GM23338 (cell line): ENCODE measurements at regions not wholly inside any gene's neighbourhood (a gene's known extent, or its start where the extent isn't known, plus 50 kb on each side); places are given as distances from the start of the nearest gene placed in this dataset.

ENCODE experiments used
- ATAC-seq: fragments of 200-7000 bp; cut with Tn5 transposase; 3 replicates; pipeline ENCODE4 v1.9.1; 2020
- DNase-seq: peaks from one replicate; pipeline ENCODE4 v3.0.0-alpha.2; 2015; ENCODE audit warnings: low spot score
- H2AFZ ChIP-seq: fragments of 200-600 bp; sonication (generic); 2 replicates; pipeline ENCODE4 v1.8.0; 2016; ENCODE audit warnings: antibody characterized with exemption, mild to moderate bottlenecking, moderate library complexity
- H3F3A ChIP-seq: fragments of 200-600 bp; sonication (generic); replicated peaks from 2 replicates; pipeline ENCODE4 v1.8.0; 2017; ENCODE audit warnings: antibody characterized with exemption, mixed run types, low read depth
- H3K27ac ChIP-seq: fragments of 200-600 bp; sonication (generic); 2 replicates; pipeline ENCODE4 v1.6.1; 2016; ENCODE audit warnings: low read depth
- H3K27me3 ChIP-seq: fragments of 200-600 bp; sonication (generic); 2 replicates; pipeline ENCODE4 v1.8.0; 2016; ENCODE audit warnings: mild to moderate bottlenecking, mixed run types, moderate library complexity; ENCODE audit not compliant: insufficient read depth
- H3K36me3 ChIP-seq: fragments of 200-600 bp; sonication (generic); 2 replicates; pipeline ENCODE4 v1.8.0; 2016; ENCODE audit warnings: mild to moderate bottlenecking; ENCODE audit not compliant: insufficient read depth
- H3K4me1 ChIP-seq: fragments of 200-600 bp; sonication (generic); 2 replicates; pipeline ENCODE4 v1.8.0; 2016; ENCODE audit warnings: mild to moderate bottlenecking, moderate library complexity; ENCODE audit not compliant: insufficient read depth
- H3K4me2 ChIP-seq: fragments of 200-600 bp; sonication (generic); 2 replicates; pipeline ENCODE4 v1.7.1; 2017; ENCODE audit warnings: mixed run types
- H3K4me3 ChIP-seq: fragments of 200-600 bp; sonication (generic); 2 replicates; pipeline ENCODE4 v1.6.1; 2016; ENCODE audit warnings: mixed run types
- H3K79me2 ChIP-seq: fragments of 200-600 bp; sonication (generic); replicated peaks from 2 replicates; pipeline ENCODE4 v1.8.0; 2017; ENCODE audit warnings: mild to moderate bottlenecking; ENCODE audit not compliant: insufficient read depth
- H3K9me2 ChIP-seq: fragments of 200-600 bp; sonication (generic); 2 replicates; pipeline ENCODE4 v1.8.0; 2017; ENCODE audit not compliant: insufficient read depth
- H4K20me1 ChIP-seq: fragments of 200-600 bp; sonication (generic); replicated peaks from 2 replicates; pipeline ENCODE4 v1.8.0; 2017; ENCODE audit warnings: mild to moderate bottlenecking; ENCODE audit not compliant: insufficient read depth
- H3K27ac Mint-ChIP-seq: 2 replicates; pipeline ENCODE4 v1.8.0; 2020; ENCODE audit warnings: inconsistent platforms, mild to moderate bottlenecking, moderate library complexity, mixed read lengths
- H3K27me3 Mint-ChIP-seq: 3 replicates; pipeline ENCODE4 v1.8.0; 2022; ENCODE audit warnings: low read depth, mild to moderate bottlenecking, moderate library complexity, mixed read lengths, inconsistent platforms; ENCODE audit not compliant: insufficient read depth, poor library complexity
- H3K36me3 Mint-ChIP-seq: 3 replicates; pipeline ENCODE4 v1.8.0; 2021; ENCODE audit warnings: low read depth, mild to moderate bottlenecking, inconsistent platforms, moderate library complexity, mixed read lengths
- H3K4me1 Mint-ChIP-seq: 3 replicates; pipeline ENCODE4 v1.8.0; 2020; ENCODE audit warnings: mild to moderate bottlenecking, inconsistent platforms, mixed read lengths
- H3K4me3 Mint-ChIP-seq: 3 replicates; pipeline ENCODE4 v1.8.0; 2021; ENCODE audit warnings: moderate library complexity, mild to moderate bottlenecking, inconsistent platforms, mixed read lengths
- H3K9me3 Mint-ChIP-seq: 3 replicates; pipeline ENCODE4 v1.8.0; 2020; ENCODE audit warnings: moderate library complexity, mild to moderate bottlenecking, inconsistent platforms, mixed read lengths
- CREB1 ChIP-seq: fragments of 250-450 bp; sonication (Bioruptor Pico); IDR thresholded peaks from 2 replicates; pipeline ENCODE4 v1.5.0; 2020; ENCODE audit warnings: low read depth, mild to moderate bottlenecking, moderate library complexity
- CTCF ChIP-seq, 2 experiments: fragments of 200-600 bp in 1 of 2; sonication (generic) in 1 of 2; conservative IDR thresholded peaks; 2 replicates each; pipeline versions ENCODE4 v1.5.1 to v1.6.1; 2016 to 2017; ENCODE audit warnings: antibody characterized with exemption in 2 of 2, low read depth in 2 of 2, mild to moderate bottlenecking in 2 of 2, moderate library complexity in 1 of 2
- ETS1 ChIP-seq: IDR thresholded peaks from 2 replicates; pipeline ENCODE4 v1.6.1; 2016; ENCODE audit warnings: antibody characterized with exemption
- EZH2 ChIP-seq: fragments of 200-600 bp; sonication (generic); IDR thresholded peaks from one replicate; pipeline ENCODE4 v1.8.0; 2017; ENCODE audit warnings: antibody characterized with exemption, mild to moderate bottlenecking, low read depth; ENCODE audit not compliant: unreplicated experiment
- EZH2phosphoT487 ChIP-seq: fragments of 200-600 bp; sonication (generic); IDR thresholded peaks from one replicate; pipeline ENCODE4 v1.8.1; 2018; ENCODE audit warnings: antibody characterized with exemption; ENCODE audit not compliant: unreplicated experiment
- JUNB ChIP-seq: IDR thresholded peaks from one replicate; pipeline ENCODE4 v1.6.1; 2016; ENCODE audit warnings: antibody characterized with exemption; ENCODE audit not compliant: unreplicated experiment
- NANOG ChIP-seq: IDR thresholded peaks from 2 replicates; pipeline ENCODE4 v1.6.1; 2016; ENCODE audit warnings: antibody characterized with exemption, borderline replicate concordance
- POLR2AphosphoS5 ChIP-seq: IDR thresholded peaks from 2 replicates; pipeline ENCODE4 v1.6.1; 2016; ENCODE audit warnings: antibody characterized with exemption, low read depth
- STAT1 ChIP-seq: IDR thresholded peaks from one replicate; pipeline ENCODE4 v1.6.1; 2016; ENCODE audit warnings: antibody characterized with exemption; ENCODE audit not compliant: unreplicated experiment
- ZNF114 ChIP-seq: fragments of 250-450 bp; sonication (Bioruptor Pico); IDR thresholded peaks from 2 replicates; pipeline ENCODE4 v1.5.0; 2020; ENCODE audit warnings: mild to moderate bottlenecking, moderate library complexity
- ZNF331 ChIP-seq: fragments of 250-450 bp; sonication (Bioruptor Pico); IDR thresholded peaks from 2 replicates; pipeline ENCODE4 v1.5.0; 2020; ENCODE audit warnings: low read depth, mild to moderate bottlenecking, moderate library complexity
- TF ChIP-seq, protein P1 (sequence below): fragments of 250-450 bp; sonication (Bioruptor Pico); IDR thresholded peaks from 2 replicates; pipeline ENCODE4 v1.5.0; 2020; ENCODE audit warnings: mild to moderate bottlenecking, moderate library complexity
- TF ChIP-seq, protein P2 (sequence below): IDR thresholded peaks from one replicate; pipeline ENCODE4 v1.6.1; 2018; ENCODE audit warnings: antibody characterized with exemption; ENCODE audit not compliant: unreplicated experiment

- H2AFZ ChIP-seq: no peak overlapping the region; the same call in 1 of the 2 replicates
- Mint-ChIP-seq H3K4me1 (peaks cover 16% of the 10 kb centered on the region), H3K36me3 (no peaks in the 10 kb centered on the region), H3K4me3 (no peak overlapping the region), H3K27me3 (peaks cover 23% of the 10 kb centered on the region), H3K9me3 (no peaks in the 10 kb centered on the region), H3K27ac (no peak overlapping the region)
- H3K27me3 ChIP-seq: peaks cover 9% of the 10 kb centered on the region; the same call in 1 of the 2 replicates
- H3K4me2 ChIP-seq: no peak overlapping the region
- ATAC-seq (no peak), DNase-seq (no peak)
- H3K4me3 ChIP-seq: no peak overlapping the region
- no peaks in the 10 kb centered on the region for H3K9me2 ChIP-seq
- H3K27ac ChIP-seq: no peak overlapping the region
- peaks cover 8% of the 10 kb centered on the region for H3K4me1 ChIP-seq
- H3K36me3 ChIP-seq: no peaks in the 10 kb centered on the region
- H3K79me2 ChIP-seq: no peaks in the 10 kb centered on the region
- H3F3A ChIP-seq: no peaks in the 10 kb centered on the region
- no peaks in the 10 kb centered on the region for H4K20me1 ChIP-seq
- TF ChIP-seq POLR2AphosphoS5 (no peak), JUNB (no peak), NANOG (no peak), EZH2 (no peak), CREB1 (CRISPR knock-in tag) (no peak), CTCF (conservative IDR thresholded peaks at IDR 0.05; ENCODE audit: low read depth in 2 of 2) (no peak), ZNF114 (CRISPR knock-in tag) (no peak), STAT1 (no peak), ETS1 (no peak), ZNF331 (CRISPR knock-in tag) (no peak), EZH2phosphoT487 (no peak)
- TF ChIP-seq, protein P1, sequence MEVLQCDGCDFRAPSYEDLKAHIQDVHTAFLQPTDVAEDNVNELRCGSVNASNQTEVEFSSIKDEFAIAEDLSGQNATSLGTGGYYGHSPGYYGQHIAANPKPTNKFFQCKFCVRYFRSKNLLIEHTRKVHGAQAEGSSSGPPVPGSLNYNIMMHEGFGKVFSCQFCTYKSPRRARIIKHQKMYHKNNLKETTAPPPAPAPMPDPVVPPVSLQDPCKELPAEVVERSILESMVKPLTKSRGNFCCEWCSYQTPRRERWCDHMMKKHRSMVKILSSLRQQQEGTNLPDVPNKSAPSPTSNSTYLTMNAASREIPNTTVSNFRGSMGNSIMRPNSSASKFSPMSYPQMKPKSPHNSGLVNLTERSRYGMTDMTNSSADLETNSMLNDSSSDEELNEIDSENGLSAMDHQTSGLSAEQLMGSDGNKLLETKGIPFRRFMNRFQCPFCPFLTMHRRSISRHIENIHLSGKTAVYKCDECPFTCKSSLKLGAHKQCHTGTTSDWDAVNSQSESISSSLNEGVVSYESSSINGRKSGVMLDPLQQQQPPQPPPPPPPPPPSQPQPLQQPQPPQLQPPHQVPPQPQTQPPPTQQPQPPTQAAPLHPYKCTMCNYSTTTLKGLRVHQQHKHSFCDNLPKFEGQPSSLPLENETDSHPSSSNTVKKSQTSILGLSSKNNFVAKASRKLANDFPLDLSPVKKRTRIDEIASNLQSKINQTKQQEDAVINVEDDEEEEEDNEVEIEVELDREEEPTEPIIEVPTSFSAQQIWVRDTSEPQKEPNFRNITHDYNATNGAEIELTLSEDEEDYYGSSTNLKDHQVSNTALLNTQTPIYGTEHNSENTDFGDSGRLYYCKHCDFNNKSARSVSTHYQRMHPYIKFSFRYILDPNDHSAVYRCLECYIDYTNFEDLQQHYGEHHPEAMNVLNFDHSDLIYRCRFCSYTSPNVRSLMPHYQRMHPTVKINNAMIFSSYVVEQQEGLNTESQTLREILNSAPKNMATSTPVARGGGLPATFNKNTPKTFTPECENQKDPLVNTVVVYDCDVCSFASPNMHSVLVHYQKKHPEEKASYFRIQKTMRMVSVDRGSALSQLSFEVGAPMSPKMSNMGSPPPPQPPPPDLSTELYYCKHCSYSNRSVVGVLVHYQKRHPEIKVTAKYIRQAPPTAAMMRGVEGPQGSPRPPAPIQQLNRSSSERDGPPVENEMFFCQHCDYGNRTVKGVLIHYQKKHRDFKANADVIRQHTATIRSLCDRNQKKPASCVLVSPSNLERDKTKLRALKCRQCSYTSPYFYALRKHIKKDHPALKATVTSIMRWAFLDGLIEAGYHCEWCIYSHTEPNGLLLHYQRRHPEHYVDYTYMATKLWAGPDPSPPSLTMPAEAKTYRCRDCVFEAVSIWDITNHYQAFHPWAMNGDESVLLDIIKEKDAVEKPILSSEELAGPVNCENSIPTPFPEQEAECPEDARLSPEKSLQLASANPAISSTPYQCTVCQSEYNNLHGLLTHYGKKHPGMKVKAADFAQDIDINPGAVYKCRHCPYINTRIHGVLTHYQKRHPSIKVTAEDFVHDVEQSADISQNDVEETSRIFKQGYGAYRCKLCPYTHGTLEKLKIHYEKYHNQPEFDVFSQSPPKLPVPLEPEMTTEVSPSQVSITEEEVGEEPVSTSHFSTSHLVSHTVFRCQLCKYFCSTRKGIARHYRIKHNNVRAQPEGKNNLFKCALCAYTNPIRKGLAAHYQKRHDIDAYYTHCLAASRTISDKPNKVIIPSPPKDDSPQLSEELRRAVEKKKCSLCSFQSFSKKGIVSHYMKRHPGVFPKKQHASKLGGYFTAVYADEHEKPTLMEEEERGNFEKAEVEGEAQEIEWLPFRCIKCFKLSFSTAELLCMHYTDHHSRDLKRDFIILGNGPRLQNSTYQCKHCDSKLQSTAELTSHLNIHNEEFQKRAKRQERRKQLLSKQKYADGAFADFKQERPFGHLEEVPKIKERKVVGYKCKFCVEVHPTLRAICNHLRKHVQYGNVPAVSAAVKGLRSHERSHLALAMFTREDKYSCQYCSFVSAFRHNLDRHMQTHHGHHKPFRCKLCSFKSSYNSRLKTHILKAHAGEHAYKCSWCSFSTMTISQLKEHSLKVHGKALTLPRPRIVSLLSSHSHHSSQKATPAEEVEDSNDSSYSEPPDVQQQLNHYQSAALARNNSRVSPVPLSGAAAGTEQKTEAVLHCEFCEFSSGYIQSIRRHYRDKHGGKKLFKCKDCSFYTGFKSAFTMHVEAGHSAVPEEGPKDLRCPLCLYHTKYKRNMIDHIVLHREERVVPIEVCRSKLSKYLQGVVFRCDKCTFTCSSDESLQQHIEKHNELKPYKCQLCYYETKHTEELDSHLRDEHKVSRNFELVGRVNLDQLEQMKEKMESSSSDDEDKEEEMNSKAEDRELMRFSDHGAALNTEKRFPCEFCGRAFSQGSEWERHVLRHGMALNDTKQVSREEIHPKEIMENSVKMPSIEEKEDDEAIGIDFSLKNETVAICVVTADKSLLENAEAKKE (CRISPR knock-in tag): no peak
- TF ChIP-seq, protein P2, sequence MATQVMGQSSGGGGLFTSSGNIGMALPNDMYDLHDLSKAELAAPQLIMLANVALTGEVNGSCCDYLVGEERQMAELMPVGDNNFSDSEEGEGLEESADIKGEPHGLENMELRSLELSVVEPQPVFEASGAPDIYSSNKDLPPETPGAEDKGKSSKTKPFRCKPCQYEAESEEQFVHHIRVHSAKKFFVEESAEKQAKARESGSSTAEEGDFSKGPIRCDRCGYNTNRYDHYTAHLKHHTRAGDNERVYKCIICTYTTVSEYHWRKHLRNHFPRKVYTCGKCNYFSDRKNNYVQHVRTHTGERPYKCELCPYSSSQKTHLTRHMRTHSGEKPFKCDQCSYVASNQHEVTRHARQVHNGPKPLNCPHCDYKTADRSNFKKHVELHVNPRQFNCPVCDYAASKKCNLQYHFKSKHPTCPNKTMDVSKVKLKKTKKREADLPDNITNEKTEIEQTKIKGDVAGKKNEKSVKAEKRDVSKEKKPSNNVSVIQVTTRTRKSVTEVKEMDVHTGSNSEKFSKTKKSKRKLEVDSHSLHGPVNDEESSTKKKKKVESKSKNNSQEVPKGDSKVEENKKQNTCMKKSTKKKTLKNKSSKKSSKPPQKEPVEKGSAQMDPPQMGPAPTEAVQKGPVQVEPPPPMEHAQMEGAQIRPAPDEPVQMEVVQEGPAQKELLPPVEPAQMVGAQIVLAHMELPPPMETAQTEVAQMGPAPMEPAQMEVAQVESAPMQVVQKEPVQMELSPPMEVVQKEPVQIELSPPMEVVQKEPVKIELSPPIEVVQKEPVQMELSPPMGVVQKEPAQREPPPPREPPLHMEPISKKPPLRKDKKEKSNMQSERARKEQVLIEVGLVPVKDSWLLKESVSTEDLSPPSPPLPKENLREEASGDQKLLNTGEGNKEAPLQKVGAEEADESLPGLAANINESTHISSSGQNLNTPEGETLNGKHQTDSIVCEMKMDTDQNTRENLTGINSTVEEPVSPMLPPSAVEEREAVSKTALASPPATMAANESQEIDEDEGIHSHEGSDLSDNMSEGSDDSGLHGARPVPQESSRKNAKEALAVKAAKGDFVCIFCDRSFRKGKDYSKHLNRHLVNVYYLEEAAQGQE: no peak
Observed at GRCh38 chr14:94690896-94691659, 78.8 kb downstream of the GSC start.
